ENCODE measurements at regions not wholly inside any gene's neighbourhood (a gene's known extent, or its start where the extent isn't known, plus 50 kb on each side); places are given as distances from the start of the nearest gene placed in this dataset.

DNA sequence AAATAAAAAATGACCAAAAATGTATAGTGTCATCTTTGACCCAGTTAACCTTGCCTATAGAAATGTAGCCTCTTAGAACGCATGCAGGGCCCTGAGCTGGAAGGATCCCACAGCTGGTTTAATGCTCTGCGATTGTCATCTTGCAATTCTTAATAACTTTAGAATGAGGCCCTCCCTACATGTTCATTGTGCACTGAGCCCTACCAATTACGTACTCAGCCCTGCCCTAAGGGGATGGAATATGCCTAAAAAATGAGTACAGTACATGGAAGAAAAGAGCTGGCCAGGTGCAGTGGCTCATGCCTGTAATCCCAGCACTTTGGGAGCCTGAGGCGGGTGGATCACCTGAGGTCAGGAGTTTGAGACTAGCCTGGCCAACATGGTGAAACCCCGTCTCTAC, 57.8 kb upstream of the BCAR3 start:
- no peaks in the 10 kb centered on the region for H3K79me2 ChIP-seq (ENCODE audit: insufficient read depth, low read length)
- no peaks in the 10 kb centered on the region for H3K9me3 ChIP-seq (ENCODE audit: insufficient read depth, low read length)
- TF ChIP-seq, protein P1, sequence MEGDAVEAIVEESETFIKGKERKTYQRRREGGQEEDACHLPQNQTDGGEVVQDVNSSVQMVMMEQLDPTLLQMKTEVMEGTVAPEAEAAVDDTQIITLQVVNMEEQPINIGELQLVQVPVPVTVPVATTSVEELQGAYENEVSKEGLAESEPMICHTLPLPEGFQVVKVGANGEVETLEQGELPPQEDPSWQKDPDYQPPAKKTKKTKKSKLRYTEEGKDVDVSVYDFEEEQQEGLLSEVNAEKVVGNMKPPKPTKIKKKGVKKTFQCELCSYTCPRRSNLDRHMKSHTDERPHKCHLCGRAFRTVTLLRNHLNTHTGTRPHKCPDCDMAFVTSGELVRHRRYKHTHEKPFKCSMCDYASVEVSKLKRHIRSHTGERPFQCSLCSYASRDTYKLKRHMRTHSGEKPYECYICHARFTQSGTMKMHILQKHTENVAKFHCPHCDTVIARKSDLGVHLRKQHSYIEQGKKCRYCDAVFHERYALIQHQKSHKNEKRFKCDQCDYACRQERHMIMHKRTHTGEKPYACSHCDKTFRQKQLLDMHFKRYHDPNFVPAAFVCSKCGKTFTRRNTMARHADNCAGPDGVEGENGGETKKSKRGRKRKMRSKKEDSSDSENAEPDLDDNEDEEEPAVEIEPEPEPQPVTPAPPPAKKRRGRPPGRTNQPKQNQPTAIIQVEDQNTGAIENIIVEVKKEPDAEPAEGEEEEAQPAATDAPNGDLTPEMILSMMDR (IDR thresholded peaks at IDR 0.05; ENCODE audit: insufficient read depth, low read length, poor library complexity, severe bottlenecking), result no peak
- no peak for TF ChIP-seq EZH2phosphoT487 (conservative IDR thresholded peaks at IDR 0.05; ENCODE audit: low read length)
- no peaks in the 10 kb centered on the region for H3K27me3 ChIP-seq (ENCODE audit: low read length)
- no peaks in the 10 kb centered on the region for H3K36me3 ChIP-seq (ENCODE audit: low read length)
- no peaks in the 10 kb centered on the region for H3K9me2 ChIP-seq (replicated peaks; ENCODE audit: insufficient read depth, low read length)
- H4K20me1 ChIP-seq (ENCODE audit: low read depth, low read length), result no peaks in the 10 kb centered on the region
- no peaks in the 10 kb centered on the region for H3F3A ChIP-seq (ENCODE audit: insufficient read depth)
- no peak overlapping the region for H3K27ac ChIP-seq (ENCODE audit: low read depth, low read length)
- no peak overlapping the region for H3K4me3 ChIP-seq (ENCODE audit: insufficient read depth, low read length, poor library complexity, severe bottlenecking)
- H3K4me2 ChIP-seq (ENCODE audit: low read depth, low read length, poor library complexity, severe bottlenecking), result no peak overlapping the region
- no peak overlapping the region for H3K9ac ChIP-seq (ENCODE audit: low read length)
- H2AFZ ChIP-seq (ENCODE audit: low read depth, low read length, severe bottlenecking), result no peak overlapping the region

DNA sequence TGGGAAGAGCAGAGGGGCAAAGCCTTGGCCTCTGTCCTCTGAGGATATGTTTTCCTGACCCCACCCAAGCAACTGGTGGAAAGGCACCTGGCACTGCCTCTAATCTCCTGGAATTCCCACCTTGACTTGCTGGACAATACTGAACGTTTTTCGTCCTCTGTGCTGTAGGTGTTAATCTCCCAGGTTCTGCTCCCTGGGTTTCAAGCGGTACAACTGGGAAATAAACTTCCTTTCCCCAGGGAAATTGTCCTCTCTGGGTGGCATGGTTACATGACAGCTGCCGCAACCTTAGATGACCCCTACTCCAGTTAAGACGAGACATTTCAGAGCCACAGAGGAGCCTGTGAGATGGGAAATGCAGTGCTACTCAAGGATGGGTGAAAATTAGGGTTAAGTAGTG, 57.3 kb upstream of the BCAR3 start:
- Histone ChIP-seq H2AFZ (ENCODE audit: low read depth, low read length, severe bottlenecking) (no peak overlapping the region), H3K27me3 (ENCODE audit: low read length) (no peaks in the 10 kb centered on the region), H3K79me2 (ENCODE audit: insufficient read depth, low read length) (no peaks in the 10 kb centered on the region), H3K9me2 (replicated peaks; ENCODE audit: insufficient read depth, low read length) (no peaks in the 10 kb centered on the region), H3K9ac (ENCODE audit: low read length) (no peak overlapping the region), H3K4me2 (ENCODE audit: low read depth, low read length, poor library complexity, severe bottlenecking) (no peak overlapping the region), H3K27ac (ENCODE audit: low read depth, low read length) (no peak overlapping the region), H3F3A (ENCODE audit: insufficient read depth) (no peaks in the 10 kb centered on the region), H4K20me1 (ENCODE audit: low read depth, low read length) (no peaks in the 10 kb centered on the region), H3K36me3 (ENCODE audit: low read length) (no peaks in the 10 kb centered on the region), H3K4me3 (ENCODE audit: insufficient read depth, low read length, poor library complexity, severe bottlenecking) (no peak overlapping the region), H3K9me3 (ENCODE audit: insufficient read depth, low read length) (no peaks in the 10 kb centered on the region)
- TF ChIP-seq, protein P1 (IDR thresholded peaks at IDR 0.05; ENCODE audit: insufficient read depth, low read length, poor library complexity, severe bottlenecking), result no peak
- TF ChIP-seq EZH2phosphoT487 (conservative IDR thresholded peaks at IDR 0.05; ENCODE audit: low read length), result no peak

DNA sequence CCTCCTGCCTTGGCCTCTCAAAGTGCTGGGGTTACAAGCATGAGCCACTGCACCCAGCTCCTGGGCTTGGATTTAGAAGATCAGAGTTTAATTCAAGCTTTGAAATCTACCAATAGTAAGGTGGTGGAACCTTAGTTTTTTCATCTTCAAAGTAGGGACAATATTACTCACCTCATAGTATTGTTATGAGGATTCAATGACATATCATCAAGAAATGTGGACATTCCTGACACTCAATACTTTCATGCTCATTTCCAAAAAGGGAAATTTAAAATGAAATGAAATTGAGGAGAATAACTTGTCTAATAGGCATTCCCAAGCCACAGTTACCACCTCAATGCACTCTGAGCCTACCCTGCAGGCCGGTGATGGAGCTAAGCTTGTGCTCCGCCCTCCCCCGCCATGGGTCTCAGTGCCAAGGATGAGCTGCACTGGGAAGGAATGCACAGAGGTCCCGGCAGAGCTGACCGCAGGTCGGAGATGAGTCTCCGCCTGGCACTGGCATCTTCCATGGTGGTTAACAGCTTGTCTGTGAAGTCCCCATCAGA, 56.5 kb upstream of the BCAR3 start:
- H3K9me3 ChIP-seq (ENCODE audit: insufficient read depth, low read length), result no peaks in the 10 kb centered on the region
- no peak overlapping the region for H3K4me3 ChIP-seq (ENCODE audit: insufficient read depth, low read length, poor library complexity, severe bottlenecking)
- no peak overlapping the region for H2AFZ ChIP-seq (ENCODE audit: low read depth, low read length, severe bottlenecking)
- no peaks in the 10 kb centered on the region for H4K20me1 ChIP-seq (ENCODE audit: low read depth, low read length)
- no peaks in the 10 kb centered on the region for H3K9me2 ChIP-seq (replicated peaks; ENCODE audit: insufficient read depth, low read length)
- no peak overlapping the region for H3K9ac ChIP-seq (ENCODE audit: low read length)
- no peak for TF ChIP-seq EZH2phosphoT487 (conservative IDR thresholded peaks at IDR 0.05; ENCODE audit: low read length)
- TF ChIP-seq, protein P1 (IDR thresholded peaks at IDR 0.05; ENCODE audit: insufficient read depth, low read length, poor library complexity, severe bottlenecking), result no peak
- no peaks in the 10 kb centered on the region for H3F3A ChIP-seq (ENCODE audit: insufficient read depth)
- H3K36me3 ChIP-seq (ENCODE audit: low read length), result no peaks in the 10 kb centered on the region
- H3K27ac ChIP-seq (ENCODE audit: low read depth, low read length), result no peak overlapping the region
- H3K27me3 ChIP-seq (ENCODE audit: low read length), result no peaks in the 10 kb centered on the region
- no peak overlapping the region for H3K4me2 ChIP-seq (ENCODE audit: low read depth, low read length, poor library complexity, severe bottlenecking)
- H3K79me2 ChIP-seq (ENCODE audit: insufficient read depth, low read length), result no peaks in the 10 kb centered on the region
